ENCODE measurements at regions not wholly inside any gene's neighbourhood (a gene's known extent, or its start where the extent isn't known, plus 50 kb on each side); places are given as distances from the start of the nearest gene placed in this dataset.

DNA sequence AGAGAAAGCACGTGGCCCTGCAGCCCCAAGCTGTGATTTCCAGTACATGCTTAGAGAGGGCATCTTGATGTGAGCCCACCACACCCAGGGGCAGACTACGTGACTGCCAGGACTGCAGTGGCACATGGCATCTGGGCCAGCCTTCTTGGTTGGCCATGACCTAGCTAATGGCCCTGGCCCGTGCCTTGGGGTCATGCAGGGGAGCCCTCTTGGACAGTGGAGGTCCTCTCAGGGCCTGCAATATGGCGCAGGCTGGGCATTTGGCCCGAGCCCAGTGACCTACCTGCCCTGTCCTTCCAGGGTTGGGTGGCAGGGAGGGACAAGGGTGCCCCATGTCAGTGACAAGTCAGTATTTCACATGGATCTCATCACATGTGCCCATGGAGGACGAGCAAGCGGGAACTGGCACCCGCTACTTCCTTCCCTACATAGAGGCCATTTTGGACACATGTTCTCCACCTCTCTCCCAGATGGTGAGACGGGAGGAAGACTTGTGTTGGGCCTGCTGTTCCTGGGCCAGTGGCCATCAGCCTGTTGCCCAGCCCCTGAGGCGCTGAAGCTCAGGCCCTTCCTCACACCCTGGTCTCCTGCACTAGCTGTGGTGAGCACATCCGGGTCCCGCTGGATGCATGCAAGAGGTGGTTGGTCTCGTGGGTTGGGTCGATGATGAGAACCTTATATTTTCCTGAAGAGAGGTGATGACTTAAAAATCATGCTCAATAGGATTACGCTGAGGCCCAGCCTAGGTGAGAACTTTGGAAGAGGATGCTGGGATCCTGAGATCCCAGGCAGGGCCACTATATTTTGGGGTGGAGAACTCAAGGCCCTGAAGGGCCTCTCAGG, 195.6 kb downstream of the UBE3A start:
- Mint-ChIP-seq H3K27ac (ENCODE audit: unreplicated experiment) (no peak overlapping the region), H3K4me1 (ENCODE audit: low read depth, unreplicated experiment) (no peaks in the 10 kb centered on the region), H3K9me3 (ENCODE audit: unreplicated experiment) (peaks cover 33% of the 10 kb centered on the region), H3K27me3 (ENCODE audit: low read depth, unreplicated experiment) (no peaks in the 10 kb centered on the region), H3K36me3 (ENCODE audit: low read depth, unreplicated experiment) (peaks cover 4% of the 10 kb centered on the region), H3K4me3 (ENCODE audit: unreplicated experiment) (no peak overlapping the region)
- DNase-seq (ENCODE audit: low read depth) (no peak), FAIRE-seq (no peak)
- Histone ChIP-seq H3K36me3 (ENCODE audit: insufficient read depth, low read length) (no peaks in the 10 kb centered on the region), H3K27me3 (ENCODE audit: insufficient read depth, low read length) (no peaks in the 10 kb centered on the region), H4K20me1 (ENCODE audit: insufficient read depth, low read length) (no peaks in the 10 kb centered on the region), H3K79me2 (ENCODE audit: insufficient read depth, low read length) (no peaks in the 10 kb centered on the region), H2AFZ (ENCODE audit: low read depth, low read length) (no peak overlapping the region), H3K4me3 (ENCODE audit: insufficient read depth, low read depth, low read length) (no peak overlapping the region), H3K9me3 (ENCODE audit: insufficient read depth, low read depth, low read length) (peaks cover 22% of the 10 kb centered on the region), H3K27ac (ENCODE audit: low read depth, low read length) (no peak overlapping the region), H3K4me1 (ENCODE audit: insufficient read depth, low read length) (no peaks in the 10 kb centered on the region), H3K4me2 (ENCODE audit: low read length) (no peak overlapping the region), H3K9ac (ENCODE audit: low read length) (no peak overlapping the region)
- TF ChIP-seq CTCF (IDR thresholded peaks at IDR 0.05; ENCODE audit: insufficient read depth, low read depth, low read length), result no peak
- TF ChIP-seq EZH2 (IDR thresholded peaks at IDR 0.05; ENCODE audit: insufficient read depth, low read length), result no peak

DNA sequence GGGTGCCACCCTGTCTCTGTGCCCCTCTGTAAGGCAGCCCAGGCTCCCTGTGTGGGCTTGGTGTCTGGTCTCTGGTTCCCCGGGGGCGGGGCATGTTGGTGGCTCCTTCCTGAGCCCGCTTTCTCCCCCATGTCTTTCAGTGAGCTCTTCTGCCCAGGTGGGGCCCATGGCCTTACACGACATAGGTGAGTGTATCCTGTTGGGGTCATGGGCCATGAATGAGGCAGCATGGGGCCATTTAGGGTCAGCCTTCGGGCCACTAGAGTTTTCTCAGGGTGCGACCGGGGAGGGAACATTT, 195.1 kb downstream of the UBE3A start:
- Histone ChIP-seq H3K27me3 (ENCODE audit: insufficient read depth, low read length) (no peaks in the 10 kb centered on the region), H3K27ac (ENCODE audit: low read depth, low read length) (no peak overlapping the region), H4K20me1 (ENCODE audit: insufficient read depth, low read length) (no peaks in the 10 kb centered on the region), H3K4me2 (ENCODE audit: low read length) (no peak overlapping the region), H3K9me3 (ENCODE audit: insufficient read depth, low read depth, low read length) (peaks cover 25% of the 10 kb centered on the region), H3K4me1 (ENCODE audit: insufficient read depth, low read length) (no peaks in the 10 kb centered on the region), H2AFZ (ENCODE audit: low read depth, low read length) (no peak overlapping the region), H3K9ac (ENCODE audit: low read length) (no peak overlapping the region), H3K36me3 (ENCODE audit: insufficient read depth, low read length) (no peaks in the 10 kb centered on the region), H3K79me2 (ENCODE audit: insufficient read depth, low read length) (no peaks in the 10 kb centered on the region), H3K4me3 (ENCODE audit: insufficient read depth, low read depth, low read length) (no peak overlapping the region)
- DNase-seq (ENCODE audit: low read depth) (no peak), FAIRE-seq (no peak)
- Mint-ChIP-seq H3K27ac (ENCODE audit: unreplicated experiment) (no peak overlapping the region), H3K4me1 (ENCODE audit: low read depth, unreplicated experiment) (no peaks in the 10 kb centered on the region), H3K9me3 (ENCODE audit: unreplicated experiment) (peaks cover 29% of the 10 kb centered on the region), H3K36me3 (ENCODE audit: low read depth, unreplicated experiment) (peaks cover 4% of the 10 kb centered on the region), H3K4me3 (ENCODE audit: unreplicated experiment) (no peak overlapping the region), H3K27me3 (ENCODE audit: low read depth, unreplicated experiment) (no peaks in the 10 kb centered on the region)
- TF ChIP-seq EZH2 (IDR thresholded peaks at IDR 0.05; ENCODE audit: insufficient read depth, low read length), result no peak
- TF ChIP-seq CTCF (IDR thresholded peaks at IDR 0.05; ENCODE audit: insufficient read depth, low read depth, low read length), result no peak

Measured in astrocyte (in vitro differentiated cells and primary cell).